H1 (cell line): ENCODE measurements at regions not wholly inside any gene's neighbourhood (a gene's known extent, or its start where the extent isn't known, plus 50 kb on each side); places are given as distances from the start of the nearest gene placed in this dataset.

Source experiments
- CHD7 ChIP-seq: fragments of 300-600 bp; sonication (generic); IDR thresholded peaks from 2 replicates; pipeline ENCODE4 v1.7.1; 2012; ENCODE audit warnings: low read length, moderate library complexity, mild to moderate bottlenecking, inconsistent platforms; ENCODE audit not compliant: insufficient replicate concordance
- KDM5A ChIP-seq: fragments of 200-600 bp; IDR thresholded peaks from 2 replicates; pipeline ENCODE4 v1.7.1; 2012; ENCODE audit warnings: mild to moderate bottlenecking, low read length, inconsistent platforms, mixed read lengths
- SUZ12 ChIP-seq: fragments of 200-600 bp; sonication (generic); IDR thresholded peaks from 2 replicates; pipeline ENCODE4 v1.6.1; 2012; ENCODE audit warnings: mild to moderate bottlenecking, inconsistent platforms, low read length, moderate library complexity, mixed read lengths
- YY1 ChIP-seq: IDR thresholded peaks from 2 replicates; pipeline ENCODE4 v1.6.1; 2011; ENCODE audit warnings: low read depth, mild to moderate bottlenecking, low read length

GRCh38 chr13:62964522-62964921 lies 1548.9 kb upstream of the PCDH20 start (continued):
- TF ChIP-seq CHD7 (no peak), KDM5A (no peak), YY1 (no peak), SUZ12 (no peak)
